A673 (cell line): ENCODE measurements at regions not wholly inside any gene's neighbourhood (a gene's known extent, or its start where the extent isn't known, plus 50 kb on each side); places are given as distances from the start of the nearest gene placed in this dataset.

Experiments used
- BruUV-seq: library from RNA; stranded (reverse); fragments of 400-500 nt; replicated peaks from 2 replicates; lab custom pipeline; 2021; lab: Mats Ljungman, UMichigan
- CTCF ChIA-PET: fragments of 300-600 bp; sonication (Branson Sonifier 250); formaldehyde crosslinking; loops from one replicate; lab custom pipeline; 2022; ENCODE audit warnings: antibody characterized with exemption; lab: Charles Lee
- POLR2A ChIA-PET: fragments of 300-600 bp; sonication (Branson Sonifier 250); formaldehyde crosslinking; loops from one replicate; lab custom pipeline; 2022; ENCODE audit warnings: antibody characterized with exemption; ENCODE audit not compliant: low non-redundant PET; lab: Charles Lee
- DNase-seq: peaks from one replicate; pipeline ENCODE4 v3.0.0-alpha.2; 2015; ENCODE audit warnings: low spot score
- H3K27ac ChIP-seq: fragments of 200-600 bp; sonication (generic); 2 replicates; pipeline ENCODE4 v1.5.1; 2016; ENCODE audit warnings: mixed run types, low read depth, mild to moderate bottlenecking, mixed read lengths, antibody characterized with exemption, low read length; ENCODE audit not compliant: poor library complexity, severe bottlenecking
- H3K27me3 ChIP-seq: fragments of 200-600 bp; sonication (generic); replicated peaks from 2 replicates; pipeline ENCODE4 v1.6.1; 2017; ENCODE audit warnings: mixed run types, low read depth, mild to moderate bottlenecking, mixed read lengths, antibody characterized with exemption, low read length; ENCODE audit not compliant: insufficient read depth, poor library complexity
- H3K36me3 ChIP-seq: fragments of 200-600 bp; sonication (generic); 2 replicates; pipeline ENCODE4 v1.6.1; 2016; ENCODE audit warnings: mixed run types, mild to moderate bottlenecking, mixed read lengths, antibody characterized with exemption, low read length; ENCODE audit not compliant: insufficient read depth, poor library complexity, severe bottlenecking
- H3K4me1 ChIP-seq: fragments of 200-600 bp; sonication (generic); 2 replicates; pipeline ENCODE4 v1.6.1; 2017; ENCODE audit warnings: mixed run types, mild to moderate bottlenecking, mixed read lengths, antibody characterized with exemption, low read length; ENCODE audit not compliant: insufficient read depth, poor library complexity, severe bottlenecking
- H3K4me3 ChIP-seq: fragments of 200-600 bp; sonication (generic); 2 replicates; pipeline ENCODE4 v1.5.1; 2016; ENCODE audit warnings: low read depth, mixed run types, mild to moderate bottlenecking, mixed read lengths, low read length; ENCODE audit not compliant: poor library complexity, severe bottlenecking
- H3K9me3 ChIP-seq: fragments of 200-600 bp; sonication (generic); 2 replicates; pipeline ENCODE4 v1.6.1; 2016; ENCODE audit warnings: mixed run types, low read depth, mild to moderate bottlenecking, mixed read lengths, antibody characterized with exemption, low read length; ENCODE audit not compliant: poor library complexity, severe bottlenecking
- EZH2 ChIP-seq: fragments of 200-600 bp; sonication (generic); IDR thresholded peaks from 2 replicates; pipeline ENCODE4 v1.6.1; 2017; ENCODE audit warnings: borderline replicate concordance, low read depth, mild to moderate bottlenecking, mixed read lengths, antibody characterized with exemption, low read length; ENCODE audit not compliant: poor library complexity, severe bottlenecking
- intact Hi-C: fragments of 100-400 bp; cut with micrococcal nuclease; formaldehyde crosslinking; loops from one replicate; pipeline ENCODE4 v1.10.0; 2022; ENCODE audit not compliant: unreplicated experiment
- TF ChIP-seq, protein P1 (sequence below): fragments of 300-800, 200-600 bp; sonication (generic); conservative IDR thresholded peaks from 2 replicates; pipeline ENCODE4 v1.5.1; 2017; ENCODE audit warnings: low read depth, mild to moderate bottlenecking, antibody characterized with exemption, low read length, moderate library complexity, mixed read lengths

DNA sequence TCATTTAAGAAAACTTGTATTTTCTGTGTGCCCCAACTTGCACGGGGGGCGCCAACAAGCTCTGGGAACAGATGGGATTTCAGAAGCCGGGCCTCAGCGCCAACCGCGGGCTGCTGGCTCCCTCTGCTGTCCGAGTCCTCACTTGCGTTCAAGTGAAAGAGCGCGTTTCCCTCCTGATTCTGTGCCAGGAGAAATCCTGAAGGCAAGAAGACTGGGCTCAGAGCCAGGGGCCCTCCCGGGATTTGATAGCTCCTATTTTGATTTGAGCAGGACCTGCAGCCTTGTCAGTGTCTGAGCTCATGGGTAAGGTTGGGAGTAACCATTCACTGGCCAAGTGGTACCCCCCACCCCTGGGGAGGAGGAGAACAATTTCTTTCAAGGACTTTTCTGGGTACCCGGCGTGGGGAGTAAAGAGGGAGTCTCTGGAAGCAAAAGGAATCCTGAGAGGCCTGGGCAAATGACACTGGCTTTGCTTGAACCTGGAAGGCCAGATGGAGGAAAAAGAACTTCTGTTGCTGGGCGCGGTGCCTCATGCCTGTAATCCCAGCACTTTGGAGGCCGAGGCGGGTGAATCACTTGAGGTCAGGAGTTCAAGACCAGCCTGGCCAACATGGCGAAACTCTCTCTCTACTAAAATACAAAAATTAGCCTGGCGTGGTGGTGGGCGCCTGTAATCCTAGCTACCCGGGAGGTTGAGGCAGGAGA, 179.0 kb upstream of the RGS6 start:
- Histone ChIP-seq H3K4me1 (peaks cover 3% of the 10 kb centered on the region), H3K27ac (peak overlapping the region; percentile 2), H3K27me3 (no peaks in the 10 kb centered on the region), H3K36me3 (no peaks in the 10 kb centered on the region), H3K9me3 (peaks cover 3% of the 10 kb centered on the region), H3K4me3 (peak overlapping the region; percentile 18)
- no TSS peak for BruUV-seq
- TF ChIP-seq, protein P1, sequence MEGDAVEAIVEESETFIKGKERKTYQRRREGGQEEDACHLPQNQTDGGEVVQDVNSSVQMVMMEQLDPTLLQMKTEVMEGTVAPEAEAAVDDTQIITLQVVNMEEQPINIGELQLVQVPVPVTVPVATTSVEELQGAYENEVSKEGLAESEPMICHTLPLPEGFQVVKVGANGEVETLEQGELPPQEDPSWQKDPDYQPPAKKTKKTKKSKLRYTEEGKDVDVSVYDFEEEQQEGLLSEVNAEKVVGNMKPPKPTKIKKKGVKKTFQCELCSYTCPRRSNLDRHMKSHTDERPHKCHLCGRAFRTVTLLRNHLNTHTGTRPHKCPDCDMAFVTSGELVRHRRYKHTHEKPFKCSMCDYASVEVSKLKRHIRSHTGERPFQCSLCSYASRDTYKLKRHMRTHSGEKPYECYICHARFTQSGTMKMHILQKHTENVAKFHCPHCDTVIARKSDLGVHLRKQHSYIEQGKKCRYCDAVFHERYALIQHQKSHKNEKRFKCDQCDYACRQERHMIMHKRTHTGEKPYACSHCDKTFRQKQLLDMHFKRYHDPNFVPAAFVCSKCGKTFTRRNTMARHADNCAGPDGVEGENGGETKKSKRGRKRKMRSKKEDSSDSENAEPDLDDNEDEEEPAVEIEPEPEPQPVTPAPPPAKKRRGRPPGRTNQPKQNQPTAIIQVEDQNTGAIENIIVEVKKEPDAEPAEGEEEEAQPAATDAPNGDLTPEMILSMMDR, result peak; percentile 98
- no peak for TF ChIP-seq EZH2
- ChIA-PET CTCF (interaction anchor here (0.6 to 1.8 kb wide), 17 partner anchors 11 to 650 kb away, joined by 3 to 16 read pairs (median 4); no protein-coding TSS in a partner anchor), POLR2A (no interaction called here)
- DNase-seq, result peak; percentile 97
- intact Hi-C loops, result loop anchor here (1.0 to 10.0 kb wide), 7 partner anchors 32 to 768 kb away; partner anchors contain the start of gene SIPA1L1

DNA sequence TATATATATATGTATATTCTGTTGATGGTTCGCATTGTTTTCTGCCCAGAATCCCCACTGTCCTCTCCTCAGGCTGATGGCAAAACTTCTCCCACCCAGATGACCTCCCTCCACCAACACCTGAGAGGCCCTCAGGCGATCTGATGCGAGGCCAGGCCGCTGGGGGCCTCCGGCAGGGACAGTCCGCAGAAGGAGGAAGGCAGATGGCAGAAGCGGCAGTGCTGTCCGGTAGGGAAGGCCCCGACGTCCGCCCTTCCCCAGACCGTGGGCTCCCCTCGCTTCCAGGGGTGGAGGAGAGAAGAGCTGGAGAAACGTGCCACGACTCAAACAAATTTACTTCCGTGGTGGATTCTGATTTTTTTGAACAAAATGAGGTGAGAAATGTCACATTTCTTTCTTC, 178.3 kb upstream of the RGS6 start:
- H3K4me1 ChIP-seq, result peaks cover 3% of the 10 kb centered on the region
- no peak for TF ChIP-seq EZH2
- TF ChIP-seq, protein P1, result no peak
- CTCF ChIA-PET, result no interaction called here
- no peak overlapping the region for H3K4me3 ChIP-seq
- H3K27me3 ChIP-seq, result no peaks in the 10 kb centered on the region
- no peak for DNase-seq
- POLR2A ChIA-PET, result no interaction called here
- no peaks in the 10 kb centered on the region for H3K9me3 ChIP-seq
- BruUV-seq, result no TSS peak
- no peak overlapping the region for H3K27ac ChIP-seq
- H3K36me3 ChIP-seq, result no peaks in the 10 kb centered on the region
- intact Hi-C loops, result loop anchor here (1.0 to 10.0 kb wide), 7 partner anchors 33 to 769 kb away; partner anchors contain the start of gene SIPA1L1

DNA sequence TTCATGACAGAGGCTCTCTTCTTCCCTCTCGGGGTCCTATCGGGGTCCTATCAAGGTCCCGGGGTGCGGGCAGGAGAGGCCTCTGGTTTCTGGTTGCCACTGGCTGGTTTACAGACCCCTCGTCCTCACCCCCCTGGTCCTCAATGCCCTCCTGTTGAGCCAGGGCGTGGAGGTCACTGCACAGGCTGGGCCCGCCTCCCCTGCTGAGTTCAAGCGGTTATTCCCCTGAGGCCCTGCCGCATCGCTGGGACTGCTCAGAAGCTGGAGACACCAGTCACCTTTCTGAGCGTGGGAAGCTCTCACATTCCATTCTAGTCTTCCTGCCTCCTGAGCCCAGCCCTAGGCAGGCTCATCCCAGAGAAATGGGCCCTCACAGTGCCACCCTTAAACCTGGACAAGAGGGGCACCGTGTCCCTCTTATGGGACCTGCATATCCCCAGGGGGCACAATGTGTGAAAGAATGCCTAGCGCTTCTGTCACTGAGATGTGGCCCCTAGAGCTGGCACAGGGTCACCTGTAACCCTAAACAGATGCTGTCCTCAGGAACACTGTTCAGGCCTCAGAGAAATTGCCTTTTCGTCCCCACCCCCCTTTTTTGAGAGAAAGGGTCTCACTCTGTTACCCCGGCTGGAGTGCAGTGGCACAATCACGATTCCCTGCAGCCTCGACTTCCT, 177.7 kb upstream of the RGS6 start:
- POLR2A ChIA-PET, result interaction anchor here (0.6 kb wide), 1 partner anchor 596 kb away, joined by 3 read pairs; no protein-coding TSS in a partner anchor
- Histone ChIP-seq H3K4me1 (peaks cover 3% of the 10 kb centered on the region), H3K9me3 (no peaks in the 10 kb centered on the region), H3K4me3 (no peak overlapping the region), H3K27me3 (no peaks in the 10 kb centered on the region), H3K27ac (no peak overlapping the region), H3K36me3 (no peaks in the 10 kb centered on the region)
- no peak for TF ChIP-seq EZH2
- TF ChIP-seq, protein P1, result no peak
- no peak for DNase-seq
- CTCF ChIA-PET, result interaction anchor here (0.6 kb wide), 1 partner anchor 1548 kb away, joined by 4 read pairs; no protein-coding TSS in a partner anchor
- BruUV-seq, result no TSS peak
- intact Hi-C loops, result loop anchor here (5.0 to 10.0 kb wide), 2 partner anchors 42 to 770 kb away; no protein-coding TSS in a partner anchor
